22Rv1 (cell line): ENCODE measurements at regions not wholly inside any gene's neighbourhood (a gene's known extent, or its start where the extent isn't known, plus 50 kb on each side); places are given as distances from the start of the nearest gene placed in this dataset.

ENCODE experiments used
- ZFX ChIP-seq: fragments of 450-650 bp; IDR thresholded peaks from 2 replicates; pipeline ENCODE4 v1.6.1; 2017; ENCODE audit warnings: antibody characterized with exemption, borderline replicate concordance
- TF ChIP-seq, protein P1 (sequence below): fragments of 450-650 bp; IDR thresholded peaks from 2 replicates; pipeline ENCODE4 v1.5.1; 2017; ENCODE audit warnings: mild to moderate bottlenecking

- TF ChIP-seq, protein P1, sequence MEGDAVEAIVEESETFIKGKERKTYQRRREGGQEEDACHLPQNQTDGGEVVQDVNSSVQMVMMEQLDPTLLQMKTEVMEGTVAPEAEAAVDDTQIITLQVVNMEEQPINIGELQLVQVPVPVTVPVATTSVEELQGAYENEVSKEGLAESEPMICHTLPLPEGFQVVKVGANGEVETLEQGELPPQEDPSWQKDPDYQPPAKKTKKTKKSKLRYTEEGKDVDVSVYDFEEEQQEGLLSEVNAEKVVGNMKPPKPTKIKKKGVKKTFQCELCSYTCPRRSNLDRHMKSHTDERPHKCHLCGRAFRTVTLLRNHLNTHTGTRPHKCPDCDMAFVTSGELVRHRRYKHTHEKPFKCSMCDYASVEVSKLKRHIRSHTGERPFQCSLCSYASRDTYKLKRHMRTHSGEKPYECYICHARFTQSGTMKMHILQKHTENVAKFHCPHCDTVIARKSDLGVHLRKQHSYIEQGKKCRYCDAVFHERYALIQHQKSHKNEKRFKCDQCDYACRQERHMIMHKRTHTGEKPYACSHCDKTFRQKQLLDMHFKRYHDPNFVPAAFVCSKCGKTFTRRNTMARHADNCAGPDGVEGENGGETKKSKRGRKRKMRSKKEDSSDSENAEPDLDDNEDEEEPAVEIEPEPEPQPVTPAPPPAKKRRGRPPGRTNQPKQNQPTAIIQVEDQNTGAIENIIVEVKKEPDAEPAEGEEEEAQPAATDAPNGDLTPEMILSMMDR = no peak
- TF ChIP-seq ZFX = no peak
Measured at GRCh38 chr16:80437707-80438106, 103.1 kb upstream of the DYNLRB2 start.
